H9 (cell line): ENCODE measurements at regions not wholly inside any gene's neighbourhood (a gene's known extent, or its start where the extent isn't known, plus 50 kb on each side); places are given as distances from the start of the nearest gene placed in this dataset.

Experiments used
- DNase-seq: peaks from one replicate; pipeline ENCODE4 v3.0.0-alpha.2; 2017
- H2AFZ ChIP-seq: one replicate; pipeline ENCODE4 v1.6.1; 2013; ENCODE audit warnings: mild to moderate bottlenecking, low read length, control low read depth, moderate library complexity
- H2AK5ac ChIP-seq: 2 replicates; pipeline ENCODE4 v1.6.1; 2013; ENCODE audit warnings: low read length, control low read depth, mixed read lengths; ENCODE audit not compliant: insufficient read length
- H2BK120ac ChIP-seq: one replicate; pipeline ENCODE4 v1.6.1; 2013; ENCODE audit warnings: low read depth, mild to moderate bottlenecking, low read length, control low read depth, inconsistent platforms; ENCODE audit not compliant: poor library complexity, severe bottlenecking
- H2BK12ac ChIP-seq: 2 replicates; pipeline ENCODE4 v1.6.1; 2013; ENCODE audit warnings: low read length, control low read depth, mixed read lengths, low read depth; ENCODE audit not compliant: insufficient read length
- H2BK15ac ChIP-seq: 2 replicates; pipeline ENCODE4 v1.6.1; 2013; ENCODE audit warnings: low read depth, low read length, control low read depth
- H2BK20ac ChIP-seq: one replicate; pipeline ENCODE4 v1.6.1; 2013; ENCODE audit warnings: low read depth, mild to moderate bottlenecking, low read length, control low read depth, inconsistent platforms; ENCODE audit not compliant: poor library complexity, severe bottlenecking
- H2BK5ac ChIP-seq: 2 replicates; pipeline ENCODE4 v1.6.1; 2013; ENCODE audit warnings: low read length, control low read depth, mixed read lengths; ENCODE audit not compliant: insufficient read length
- H3K14ac ChIP-seq: 2 replicates; pipeline ENCODE4 v1.6.1; 2013; ENCODE audit warnings: low read length, control low read depth; ENCODE audit not compliant: insufficient read depth
- H3K18ac ChIP-seq: 2 replicates; pipeline ENCODE4 v1.6.1; 2013; ENCODE audit warnings: low read depth, mild to moderate bottlenecking, mixed read lengths, low read length, control low read depth; ENCODE audit not compliant: insufficient read length
- H3K23ac ChIP-seq: 2 replicates; pipeline ENCODE4 v1.6.1; 2013; ENCODE audit warnings: low read length, control low read depth, mixed read lengths, low read depth; ENCODE audit not compliant: insufficient read length
- H3K23me2 ChIP-seq: 2 replicates; pipeline ENCODE4 v1.6.1; 2013; ENCODE audit warnings: low read depth, mild to moderate bottlenecking, mixed read lengths, low read length, control low read depth; ENCODE audit not compliant: insufficient read length, poor library complexity, severe bottlenecking
- H3K27ac ChIP-seq: 2 replicates; pipeline ENCODE4 v1.5.1; 2013; ENCODE audit warnings: low read length, control low read depth, mixed read lengths, low read depth; ENCODE audit not compliant: insufficient read length
- H3K27me3 ChIP-seq: 2 replicates; pipeline ENCODE4 v1.6.1; 2013; ENCODE audit warnings: low read length, control low read depth, inconsistent platforms; ENCODE audit not compliant: insufficient read depth
- H3K4ac ChIP-seq: 2 replicates; pipeline ENCODE4 v1.6.1; 2013; ENCODE audit warnings: low read depth, mild to moderate bottlenecking, control low read depth, inconsistent platforms, low read length, moderate library complexity
- H3K4me1 ChIP-seq: 2 replicates; pipeline ENCODE4 v1.6.1; 2013; ENCODE audit warnings: low read length, control low read depth, inconsistent platforms; ENCODE audit not compliant: insufficient read depth
- H3K4me2 ChIP-seq: 2 replicates; pipeline ENCODE4 v1.6.1; 2013; ENCODE audit warnings: low read length, control low read depth, mixed read lengths; ENCODE audit not compliant: insufficient read length, insufficient read depth
- H3K56ac ChIP-seq: 2 replicates; pipeline ENCODE4 v1.6.1; 2013; ENCODE audit warnings: low read depth, mild to moderate bottlenecking, mixed read lengths, low read length, control low read depth; ENCODE audit not compliant: insufficient read length
- H3K79me1 ChIP-seq: 2 replicates; pipeline ENCODE4 v1.6.1; 2013; ENCODE audit warnings: low read depth, mild to moderate bottlenecking, moderate library complexity, low read length, control low read depth, inconsistent platforms; ENCODE audit not compliant: insufficient read depth, poor library complexity, severe bottlenecking
- H3K79me2 ChIP-seq: 2 replicates; pipeline ENCODE4 v1.6.1; 2013; ENCODE audit warnings: low read length, control low read depth, inconsistent platforms; ENCODE audit not compliant: insufficient read depth
- H3K9ac ChIP-seq: 2 replicates; pipeline ENCODE4 v1.6.1; 2013; ENCODE audit warnings: low read length, control low read depth, mixed read lengths; ENCODE audit not compliant: insufficient read length; ENCODE audit errors: extremely low read depth
- H3K9me3 ChIP-seq: one replicate; pipeline ENCODE4 v1.6.1; 2013; ENCODE audit warnings: low read depth, low read length, inconsistent platforms; ENCODE audit not compliant: control insufficient read depth
- H3T11ph ChIP-seq: one replicate; pipeline ENCODE4 v1.6.1; 2013; ENCODE audit warnings: mild to moderate bottlenecking, low read length, control low read depth, inconsistent platforms
- H4K20me1 ChIP-seq: one replicate; pipeline ENCODE4 v1.6.1; 2013; ENCODE audit not compliant: control insufficient read depth, insufficient read length, insufficient read depth
- H4K5ac ChIP-seq: 2 replicates; pipeline ENCODE4 v1.6.1; 2013; ENCODE audit warnings: low read depth, mild to moderate bottlenecking, mixed read lengths, low read length, control low read depth; ENCODE audit not compliant: insufficient read length
- H4K8ac ChIP-seq: replicated peaks from 2 replicates; pipeline ENCODE4 v1.6.1; 2013; ENCODE audit warnings: low read length, control low read depth, mixed read lengths, low read depth; ENCODE audit not compliant: insufficient read length
- H4K91ac ChIP-seq: 2 replicates; pipeline ENCODE4 v1.6.1; 2013; ENCODE audit warnings: low read depth, mild to moderate bottlenecking, moderate library complexity, mixed read lengths, low read length, control low read depth; ENCODE audit not compliant: insufficient read length
- H3K27ac Mint-ChIP-seq, 3 experiments: 2 replicates in 2 of 3; 3 replicates in 1 of 3; pipeline ENCODE4 v1.8.0; 2020 to 2021; ENCODE audit warnings: mixed read lengths in 3 of 3, mild to moderate bottlenecking in 1 of 3, moderate library complexity in 1 of 3
- H3K27me3 Mint-ChIP-seq: 2 replicates; pipeline ENCODE4 v1.8.0; 2021; ENCODE audit warnings: low read depth, mild to moderate bottlenecking, moderate library complexity, mixed read lengths
- H3K36me3 Mint-ChIP-seq, 3 experiments: 2 replicates in 2 of 3; 3 replicates in 1 of 3; pipeline ENCODE4 v1.8.0; 2020 to 2021; ENCODE audit warnings: low read depth in 3 of 3, mixed read lengths in 3 of 3; ENCODE audit not compliant: insufficient read depth in 1 of 3
- H3K4me1 Mint-ChIP-seq, 2 experiments: 2 replicates each; pipeline ENCODE4 v1.8.0; 2020; ENCODE audit warnings: mixed read lengths in 2 of 2
- H3K4me3 Mint-ChIP-seq, 2 experiments: 2 replicates in 1 of 2; 3 replicates in 1 of 2; pipeline ENCODE4 v1.8.0; 2020 to 2021; ENCODE audit warnings: mild to moderate bottlenecking in 2 of 2, mixed read lengths in 2 of 2, moderate library complexity in 1 of 2
- H3K9me3 Mint-ChIP-seq, 2 experiments: 2 replicates in 1 of 2; 3 replicates in 1 of 2; pipeline ENCODE4 v1.8.0; 2020; ENCODE audit warnings: mild to moderate bottlenecking in 2 of 2, mixed read lengths in 2 of 2, moderate library complexity in 1 of 2
- whole genome bisulfite sequencing: extraction: QIAGEN DNeasy Blood & Tissue Kit; methylation state at CpG from one replicate; pipeline ENCODE4 v1.1.7; 2013; ENCODE audit warnings: missing lambda C conversion rate, low lambda C conversion rate, mixed read lengths; ENCODE audit not compliant: insufficient read length; ENCODE audit errors: extremely low coverage; 5-methylcytosine and 5-hydroxymethylcytosine counted together
- TF ChIP-seq, protein P1 (sequence below): fragments of 200-600 bp; sonication (generic); conservative IDR thresholded peaks from 3 replicates; pipeline ENCODE4 v1.8.0; 2021; ENCODE audit warnings: antibody characterized with exemption, mild to moderate bottlenecking

DNA sequence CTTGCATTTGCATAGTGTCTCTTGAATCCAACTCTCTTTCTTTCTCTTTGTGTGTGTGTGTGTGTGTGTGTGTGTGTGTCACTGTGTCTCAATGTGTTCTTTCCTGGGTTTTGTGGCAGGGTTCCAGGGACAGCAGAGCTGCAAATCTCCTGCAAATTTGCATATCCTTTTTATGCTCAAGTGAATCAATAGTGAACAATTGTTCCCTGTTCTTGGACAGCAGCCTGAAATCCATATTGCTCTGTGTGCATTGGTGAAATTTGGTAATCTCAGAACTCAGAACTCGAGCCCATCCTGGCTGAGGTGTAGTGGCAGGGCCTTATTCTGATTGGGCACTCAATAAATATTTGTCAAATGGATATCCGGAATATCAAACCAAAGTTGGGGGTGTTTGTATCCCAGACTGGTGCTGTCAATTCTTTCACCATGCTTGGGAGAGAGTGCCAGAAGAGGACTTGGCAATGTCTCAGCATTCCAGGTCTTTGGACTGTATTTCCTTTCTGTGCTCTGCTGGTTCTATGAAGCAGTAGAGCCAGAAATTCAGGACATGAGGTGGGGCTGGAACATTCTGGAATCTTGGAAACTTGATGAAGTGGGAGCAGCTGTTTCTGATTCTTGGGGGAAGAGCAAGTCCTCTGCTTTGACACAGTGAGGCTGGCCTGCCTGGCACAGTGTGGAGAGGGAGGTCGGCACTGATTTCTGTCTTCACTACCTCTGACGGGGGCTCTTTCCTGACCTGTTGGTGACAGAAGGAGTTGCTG lies 380.6 kb upstream of the C2CD4B start:
- Histone ChIP-seq H3K4ac (no peak overlapping the region), H2BK5ac (no peak overlapping the region), H3K4me1 (no peaks in the 10 kb centered on the region), H2AFZ (no peak overlapping the region), H2BK15ac (no peak overlapping the region), H3K56ac (no peak overlapping the region), H3K79me1 (peaks cover 2% of the 10 kb centered on the region), H4K20me1 (no peaks in the 10 kb centered on the region), H3K23me2 (no peaks in the 10 kb centered on the region), H4K5ac (no peak overlapping the region), H3K27ac (no peak overlapping the region), H2BK120ac (no peak overlapping the region), H3K23ac (no peak overlapping the region), H3K18ac (no peak overlapping the region), H3K9ac (no peak overlapping the region), H3K27me3 (no peaks in the 10 kb centered on the region), H2BK12ac (no peak overlapping the region), H3K14ac (no peak overlapping the region), H3K79me2 (no peaks in the 10 kb centered on the region), H3K9me3 (no peaks in the 10 kb centered on the region), H2BK20ac (no peak overlapping the region), H4K91ac (no peak overlapping the region), H4K8ac (no peak overlapping the region), H2AK5ac (no peak overlapping the region), H3K4me2 (no peak overlapping the region), H3T11ph (no peak overlapping the region)
- no peak for DNase-seq
- TF ChIP-seq, protein P1, sequence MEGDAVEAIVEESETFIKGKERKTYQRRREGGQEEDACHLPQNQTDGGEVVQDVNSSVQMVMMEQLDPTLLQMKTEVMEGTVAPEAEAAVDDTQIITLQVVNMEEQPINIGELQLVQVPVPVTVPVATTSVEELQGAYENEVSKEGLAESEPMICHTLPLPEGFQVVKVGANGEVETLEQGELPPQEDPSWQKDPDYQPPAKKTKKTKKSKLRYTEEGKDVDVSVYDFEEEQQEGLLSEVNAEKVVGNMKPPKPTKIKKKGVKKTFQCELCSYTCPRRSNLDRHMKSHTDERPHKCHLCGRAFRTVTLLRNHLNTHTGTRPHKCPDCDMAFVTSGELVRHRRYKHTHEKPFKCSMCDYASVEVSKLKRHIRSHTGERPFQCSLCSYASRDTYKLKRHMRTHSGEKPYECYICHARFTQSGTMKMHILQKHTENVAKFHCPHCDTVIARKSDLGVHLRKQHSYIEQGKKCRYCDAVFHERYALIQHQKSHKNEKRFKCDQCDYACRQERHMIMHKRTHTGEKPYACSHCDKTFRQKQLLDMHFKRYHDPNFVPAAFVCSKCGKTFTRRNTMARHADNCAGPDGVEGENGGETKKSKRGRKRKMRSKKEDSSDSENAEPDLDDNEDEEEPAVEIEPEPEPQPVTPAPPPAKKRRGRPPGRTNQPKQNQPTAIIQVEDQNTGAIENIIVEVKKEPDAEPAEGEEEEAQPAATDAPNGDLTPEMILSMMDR: no peak
- no peaks in the 10 kb centered on the region for H3K27me3 Mint-ChIP-seq
- peak overlapping the region in 1 of 3 experiments; percentile 10; a peak in 2 of 7 replicates for H3K27ac Mint-ChIP-seq
- H3K4me3 Mint-ChIP-seq: no peak overlapping the region
- no peaks in the 10 kb centered on the region for H3K36me3 Mint-ChIP-seq
- H3K4me1 Mint-ChIP-seq: peaks cover 4 to 11% of the 10 kb centered on the region in 2 experiments
- no CpG with 5 or more reads among the region's 4 CpGs for WGBS
- no peaks in the 10 kb centered on the region; a peak in 1 of 5 replicates for H3K9me3 Mint-ChIP-seq
